Endodermal cell (in vitro differentiated cells): ENCODE measurements at regions not wholly inside any gene's neighbourhood (a gene's known extent, or its start where the extent isn't known, plus 50 kb on each side); places are given as distances from the start of the nearest gene placed in this dataset.

Experiments used
- DNase-seq: peaks from one replicate; pipeline ENCODE4 v3.0.0-alpha.2; 2017
- H3K27ac ChIP-seq: 2 replicates; pipeline ENCODE4 v1.5.1; 2013; ENCODE audit warnings: mild to moderate bottlenecking, low read depth, low read length, moderate library complexity
- H3K27me3 ChIP-seq: 2 replicates; pipeline ENCODE4 v1.6.1; 2013; ENCODE audit warnings: mild to moderate bottlenecking, low read length, moderate library complexity; ENCODE audit not compliant: insufficient read depth, control insufficient read depth, poor library complexity, severe bottlenecking
- H3K36me3 ChIP-seq: 2 replicates; pipeline ENCODE4 v1.7.0; 2013; ENCODE audit warnings: mild to moderate bottlenecking, low read length, moderate library complexity; ENCODE audit not compliant: control insufficient read depth, insufficient read depth
- H3K4me1 ChIP-seq: one replicate; pipeline ENCODE4 v1.7.0; 2013; ENCODE audit warnings: low read length; ENCODE audit not compliant: control insufficient read depth, insufficient read depth
- H3K4me3 ChIP-seq: 2 replicates; pipeline ENCODE4 v1.5.1; 2013; ENCODE audit warnings: mild to moderate bottlenecking, low read length, moderate library complexity
- H3K9ac ChIP-seq: 2 replicates; pipeline ENCODE4 v1.6.1; 2013; ENCODE audit warnings: mild to moderate bottlenecking, low read length, moderate library complexity; ENCODE audit not compliant: poor library complexity, severe bottlenecking; ENCODE audit errors: extremely low read depth
- H3K9me3 ChIP-seq: 2 replicates; pipeline ENCODE4 v1.6.1; 2013; ENCODE audit warnings: mild to moderate bottlenecking, low read length, moderate library complexity; ENCODE audit not compliant: control insufficient read depth
- H3K27ac Mint-ChIP-seq: 2 replicates; pipeline ENCODE4 v1.8.0; 2020; ENCODE audit warnings: mixed read lengths
- H3K27me3 Mint-ChIP-seq: 2 replicates; pipeline ENCODE4 v1.8.0; 2021; ENCODE audit warnings: mild to moderate bottlenecking, mixed read lengths; ENCODE audit not compliant: insufficient read depth
- H3K36me3 Mint-ChIP-seq: 2 replicates; pipeline ENCODE4 v1.8.0; 2020; ENCODE audit warnings: low read depth, mixed read lengths
- H3K4me1 Mint-ChIP-seq: 2 replicates; pipeline ENCODE4 v1.8.0; 2020; ENCODE audit warnings: mixed read lengths
- H3K4me3 Mint-ChIP-seq: 2 replicates; pipeline ENCODE4 v1.8.0; 2020; ENCODE audit warnings: mild to moderate bottlenecking, moderate library complexity, mixed read lengths
- H3K9me3 Mint-ChIP-seq: 2 replicates; pipeline ENCODE4 v1.8.0; 2020; ENCODE audit warnings: mild to moderate bottlenecking, mixed read lengths
- CTCF ChIP-seq: fragments of 200-600 bp; sonication (generic); conservative IDR thresholded peaks from 2 replicates; pipeline ENCODE4 v1.5.0; 2021; ENCODE audit warnings: antibody characterized with exemption, mild to moderate bottlenecking
- WGBS, 2 experiments: methylation state at CpG; one replicate each; pipeline versions ENCODE4 v1.1.5 to v1.1.7; 2013; ENCODE audit warnings: missing lambda C conversion rate in 2 of 2, mixed read lengths in 1 of 2; ENCODE audit not compliant: insufficient coverage in 1 of 2, insufficient read length in 1 of 2; 5-methylcytosine and 5-hydroxymethylcytosine counted together

GRCh38 chr2:194824450-194824849 lies 832.6 kb upstream of the SLC39A10 start:
- no peaks in the 10 kb centered on the region for H3K36me3 ChIP-seq
- no peaks in the 10 kb centered on the region for H3K9me3 Mint-ChIP-seq
- no peaks in the 10 kb centered on the region for H3K27me3 Mint-ChIP-seq
- no peaks in the 10 kb centered on the region for H3K4me1 ChIP-seq
- 82% methylated on average over 2 of the region's 2 CpGs; no CpG with 5 or more reads in 1 of the 2 experiments for WGBS, 2 experiments
- no peak overlapping the region for H3K27ac ChIP-seq
- H3K4me1 Mint-ChIP-seq = no peaks in the 10 kb centered on the region
- H3K9ac ChIP-seq = no peak overlapping the region
- H3K9me3 ChIP-seq = no peaks in the 10 kb centered on the region
- H3K4me3 ChIP-seq = no peak overlapping the region
- no peak overlapping the region for H3K4me3 Mint-ChIP-seq
- no peak overlapping the region for H3K27ac Mint-ChIP-seq
- no peak for TF ChIP-seq CTCF
- DNase-seq = no peak
- H3K36me3 Mint-ChIP-seq = no peaks in the 10 kb centered on the region
- no peaks in the 10 kb centered on the region for H3K27me3 ChIP-seq

GRCh38 chr2:194822657-194823056 lies 834.4 kb upstream of the SLC39A10 start:
- Histone ChIP-seq H3K27me3 (no peaks in the 10 kb centered on the region), H3K4me1 (no peaks in the 10 kb centered on the region), H3K27ac (no peak overlapping the region), H3K4me3 (no peak overlapping the region), H3K36me3 (no peaks in the 10 kb centered on the region), H3K9me3 (no peaks in the 10 kb centered on the region), H3K9ac (no peak overlapping the region)
- no peak for TF ChIP-seq CTCF
- no peak overlapping the region for H3K4me3 Mint-ChIP-seq
- no peaks in the 10 kb centered on the region for H3K9me3 Mint-ChIP-seq
- H3K27me3 Mint-ChIP-seq = no peaks in the 10 kb centered on the region
- H3K4me1 Mint-ChIP-seq = no peaks in the 10 kb centered on the region
- H3K36me3 Mint-ChIP-seq = no peaks in the 10 kb centered on the region
- WGBS, 2 experiments = 88 to 90% methylated on average over 2 to 5 of the region's 5 CpGs
- no peak for DNase-seq
- H3K27ac Mint-ChIP-seq = no peak overlapping the region

GRCh38 chr2:194822097-194822496 lies 834.9 kb upstream of the SLC39A10 start:
- H3K9me3 ChIP-seq = no peaks in the 10 kb centered on the region
- no peak for DNase-seq
- H3K36me3 Mint-ChIP-seq = no peaks in the 10 kb centered on the region

More at GRCh38 chr2:194822097-194822496, 834.9 kb upstream of the SLC39A10 start:
- Mint-ChIP-seq H3K4me1 (no peaks in the 10 kb centered on the region), H3K27ac (no peak overlapping the region), H3K9me3 (no peaks in the 10 kb centered on the region), H3K27me3 (no peaks in the 10 kb centered on the region), H3K4me3 (no peak overlapping the region)
- H3K27ac ChIP-seq = no peak overlapping the region
- no peaks in the 10 kb centered on the region for H3K36me3 ChIP-seq
- no peak overlapping the region for H3K9ac ChIP-seq
- 0% methylated on average over 1 of the region's 1 CpG; no CpG with 5 or more reads in 1 of the 2 experiments for WGBS, 2 experiments
- no peaks in the 10 kb centered on the region for H3K4me1 ChIP-seq
- no peaks in the 10 kb centered on the region for H3K27me3 ChIP-seq
- TF ChIP-seq CTCF = no peak
- H3K4me3 ChIP-seq = no peak overlapping the region
